ENCODE measurements at regions not wholly inside any gene's neighbourhood (a gene's known extent, or its start where the extent isn't known, plus 50 kb on each side); places are given as distances from the start of the nearest gene placed in this dataset.

DNA sequence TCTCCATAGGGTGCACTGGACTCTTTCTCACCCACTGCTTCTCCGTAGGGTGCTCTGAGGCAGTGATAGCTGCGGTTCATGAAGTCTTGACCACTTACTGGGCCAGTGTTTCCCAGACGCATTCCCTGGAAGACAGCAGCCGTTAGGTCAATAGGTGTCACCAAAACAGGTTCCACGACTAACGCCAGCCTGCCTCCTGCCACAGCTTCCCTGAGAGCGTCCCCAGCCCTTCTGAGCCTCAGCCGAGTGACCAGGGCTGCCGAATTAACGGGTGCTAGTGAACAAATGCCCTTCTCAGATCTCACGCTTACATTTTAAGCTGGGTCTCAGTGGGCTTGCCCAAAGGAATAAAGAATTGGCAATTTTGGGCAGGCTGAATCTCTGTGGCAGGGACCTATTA lies 188.7 kb upstream of the TNRC6C start:
- Histone ChIP-seq H3K27ac (no peak overlapping the region), H3K9me3 (no peaks in the 10 kb centered on the region), H3K36me3 (no peaks in the 10 kb centered on the region), H3K4me1 (peaks cover 0 to 7% (median 0%) of the 10 kb centered on the region in 4 donors), H3K4me3 (no peak overlapping the region), H3K27me3 (peaks cover 6% of the 10 kb centered on the region)
- in situ Hi-C loops (cut with MboI; ENCODE audit: low pct_ligation_motif_present in 1 of 4, low pct_unique_long_range_greater_than_20kb in 1 of 4, low sequenced_read_pairs in 3 of 4) (loop anchor here in 3 of 4 donors (5.0 to 10.0 kb wide), 2 partner anchors 245 to 248 kb away; no protein-coding TSS in a partner anchor), intact Hi-C loops (cut with DNase I; ENCODE audit: low total_unique reads) (no loop called here)
- TF ChIP-seq, protein P1, sequence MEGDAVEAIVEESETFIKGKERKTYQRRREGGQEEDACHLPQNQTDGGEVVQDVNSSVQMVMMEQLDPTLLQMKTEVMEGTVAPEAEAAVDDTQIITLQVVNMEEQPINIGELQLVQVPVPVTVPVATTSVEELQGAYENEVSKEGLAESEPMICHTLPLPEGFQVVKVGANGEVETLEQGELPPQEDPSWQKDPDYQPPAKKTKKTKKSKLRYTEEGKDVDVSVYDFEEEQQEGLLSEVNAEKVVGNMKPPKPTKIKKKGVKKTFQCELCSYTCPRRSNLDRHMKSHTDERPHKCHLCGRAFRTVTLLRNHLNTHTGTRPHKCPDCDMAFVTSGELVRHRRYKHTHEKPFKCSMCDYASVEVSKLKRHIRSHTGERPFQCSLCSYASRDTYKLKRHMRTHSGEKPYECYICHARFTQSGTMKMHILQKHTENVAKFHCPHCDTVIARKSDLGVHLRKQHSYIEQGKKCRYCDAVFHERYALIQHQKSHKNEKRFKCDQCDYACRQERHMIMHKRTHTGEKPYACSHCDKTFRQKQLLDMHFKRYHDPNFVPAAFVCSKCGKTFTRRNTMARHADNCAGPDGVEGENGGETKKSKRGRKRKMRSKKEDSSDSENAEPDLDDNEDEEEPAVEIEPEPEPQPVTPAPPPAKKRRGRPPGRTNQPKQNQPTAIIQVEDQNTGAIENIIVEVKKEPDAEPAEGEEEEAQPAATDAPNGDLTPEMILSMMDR (IDR thresholded peaks at IDR 0.05): no peak
- WGBS, 2 donors (ENCODE audit: low coverage in 1 of 2): 73 to 78% methylated on average over 6 to 11 of the region's 11 CpGs
- no peak for DNase-seq

DNA sequence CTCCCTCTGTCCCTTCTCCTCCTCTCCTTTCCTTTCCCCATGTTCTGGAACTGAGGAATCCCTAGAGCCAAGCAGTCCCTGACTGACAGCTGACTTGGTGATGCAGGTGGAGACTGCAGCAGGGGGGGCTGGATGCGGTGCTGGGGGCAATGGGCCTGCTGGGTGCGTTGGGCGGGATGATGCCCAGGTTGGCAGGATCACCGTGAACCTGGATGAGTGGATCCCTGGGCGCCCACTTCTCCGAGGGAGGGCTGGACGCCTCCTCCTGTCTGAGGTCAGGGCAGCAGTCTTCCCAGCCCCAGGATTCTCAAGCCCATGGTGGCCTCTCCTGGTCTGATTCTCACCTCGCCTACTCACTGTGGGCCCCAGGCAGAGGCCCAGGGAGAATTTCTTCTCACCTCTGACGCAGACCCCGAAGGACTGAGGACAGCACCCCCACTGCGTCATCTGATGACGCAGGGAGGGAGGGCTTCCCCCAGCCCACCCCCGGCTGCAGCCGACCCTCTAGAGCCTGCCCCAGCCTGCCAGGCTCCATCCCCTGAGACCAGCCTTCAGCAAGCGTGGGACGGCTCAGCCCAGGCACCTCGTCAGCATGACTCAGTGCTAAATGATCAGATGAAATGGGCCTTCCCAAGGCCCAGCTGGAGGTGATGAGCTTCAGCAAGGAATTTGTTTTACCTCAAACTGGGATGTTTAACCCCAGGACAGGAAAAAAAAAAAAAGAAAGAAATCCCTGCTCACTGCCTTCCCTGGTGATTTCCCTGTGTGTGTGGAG lies 188.0 kb upstream of the TNRC6C start:
- no peaks in the 10 kb centered on the region for H3K36me3 ChIP-seq
- no peaks in the 10 kb centered on the region for H3K9me3 ChIP-seq
- no peak overlapping the region for H3K4me3 ChIP-seq
- in situ Hi-C loops (cut with MboI; ENCODE audit: low pct_ligation_motif_present in 1 of 4, low pct_unique_long_range_greater_than_20kb in 1 of 4, low sequenced_read_pairs in 3 of 4) (loop anchor here in 2 of 4 donors (5.0 to 10.0 kb wide), 2 partner anchors 244 to 247 kb away; no protein-coding TSS in a partner anchor), intact Hi-C loops (cut with DNase I; ENCODE audit: low total_unique reads) (no loop called here)
- TF ChIP-seq, protein P1 (IDR thresholded peaks at IDR 0.05): no peak
- no peak for TF ChIP-seq EP300 (IDR thresholded peaks at IDR 0.05; ENCODE audit: low read depth)
- no peak overlapping the region for H3K27ac ChIP-seq
- H3K27me3 ChIP-seq: peaks cover 6% of the 10 kb centered on the region
- DNase-seq: no peak
- peaks cover 0 to 7% (median 0%) of the 10 kb centered on the region in 4 donors for H3K4me1 ChIP-seq
- WGBS, 2 donors (ENCODE audit: low coverage in 1 of 2): 92% methylated on average over 17 of the region's 17 CpGs; no CpG with 5 or more reads in 1 of the 2 donors

DNA sequence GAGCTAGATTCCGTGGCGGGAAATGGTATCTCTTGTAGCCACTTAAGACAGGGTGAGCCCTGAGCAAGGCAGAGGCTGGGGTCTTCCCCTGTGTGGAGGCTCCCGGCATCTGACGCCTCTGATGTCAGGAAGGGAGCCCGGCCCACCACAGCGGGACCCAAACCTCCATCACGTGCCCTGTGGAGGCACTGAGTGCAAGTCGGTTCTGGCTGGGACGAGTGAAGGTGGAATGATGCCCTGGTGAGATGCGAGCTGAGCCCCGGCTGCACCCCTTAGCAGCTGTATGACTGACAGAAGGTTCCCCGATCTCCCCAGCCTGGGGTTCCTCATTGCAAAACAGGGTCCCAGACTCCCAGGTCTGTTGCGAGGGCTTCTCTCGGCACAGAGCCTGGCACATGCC lies 187.4 kb upstream of the TNRC6C start:
- peaks cover 6% of the 10 kb centered on the region for H3K27me3 ChIP-seq
- no peak overlapping the region for H3K4me3 ChIP-seq
- peaks cover 0 to 7% (median 0%) of the 10 kb centered on the region in 4 donors for H3K4me1 ChIP-seq
- no peaks in the 10 kb centered on the region for H3K9me3 ChIP-seq
- in situ Hi-C loops (cut with MboI; ENCODE audit: low pct_ligation_motif_present in 1 of 4, low pct_unique_long_range_greater_than_20kb in 1 of 4, low sequenced_read_pairs in 3 of 4): loop anchor here in 2 of 4 donors (5.0 to 10.0 kb wide), 2 partner anchors 244 to 246 kb away; no protein-coding TSS in a partner anchor
- no peak for DNase-seq
- no peak overlapping the region for H3K27ac ChIP-seq
- no peaks in the 10 kb centered on the region for H3K36me3 ChIP-seq
- TF ChIP-seq POLR2A (IDR thresholded peaks at IDR 0.05) (no peak), POLR2AphosphoS5 (IDR thresholded peaks at IDR 0.05) (no peak), EP300 (IDR thresholded peaks at IDR 0.05; ENCODE audit: low read depth) (no peak)
- TF ChIP-seq, protein P1 (IDR thresholded peaks at IDR 0.05): no peak
- whole genome bisulfite sequencing, 2 donors (ENCODE audit: low coverage in 1 of 2): 85% methylated on average over 14 of the region's 14 CpGs; no CpG with 5 or more reads in 1 of the 2 donors
- intact Hi-C loops (cut with DNase I; ENCODE audit: low total_unique reads): no loop called here

DNA sequence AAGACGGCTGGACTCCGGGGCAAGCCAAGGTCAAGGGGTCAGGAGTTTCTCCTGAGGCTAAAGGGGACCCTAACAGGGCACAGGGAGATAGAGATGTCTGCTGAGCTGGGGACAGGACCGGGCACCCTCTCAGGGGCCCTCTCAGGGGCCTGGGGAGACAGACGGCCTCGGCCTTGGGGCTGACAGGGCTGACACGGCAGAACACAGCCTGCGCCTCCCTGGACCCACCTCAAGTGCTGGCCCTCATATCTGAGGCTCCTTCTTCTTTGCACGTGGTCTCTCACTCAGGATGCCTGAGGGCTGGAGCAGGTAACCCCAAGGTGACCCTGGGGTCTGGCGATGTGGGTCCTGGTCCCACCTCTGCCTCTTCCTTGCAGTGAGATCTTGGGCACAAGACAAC lies 186.9 kb upstream of the TNRC6C start:
- in situ Hi-C loops (cut with MboI; ENCODE audit: low pct_ligation_motif_present in 1 of 4, low pct_unique_long_range_greater_than_20kb in 1 of 4, low sequenced_read_pairs in 3 of 4): loop anchor here in 2 of 4 donors (5.0 to 10.0 kb wide), 2 partner anchors 243 to 246 kb away; no protein-coding TSS in a partner anchor
- DNase-seq: no peak
- peaks cover 6% of the 10 kb centered on the region for H3K27me3 ChIP-seq
- intact Hi-C loops (cut with DNase I; ENCODE audit: low total_unique reads): no loop called here
- H3K9me3 ChIP-seq: no peaks in the 10 kb centered on the region
- no peak overlapping the region for H3K27ac ChIP-seq
- TF ChIP-seq EP300 (IDR thresholded peaks at IDR 0.05; ENCODE audit: low read depth): no peak
- TF ChIP-seq, protein P1 (IDR thresholded peaks at IDR 0.05): no peak
- no peak for TF ChIP-seq POLR2A (IDR thresholded peaks at IDR 0.05)
- TF ChIP-seq POLR2AphosphoS5 (IDR thresholded peaks at IDR 0.05): no peak
- WGBS, 2 donors (ENCODE audit: low coverage in 1 of 2): 84% methylated on average over 9 of the region's 9 CpGs; no CpG with 5 or more reads in 1 of the 2 donors
- no peaks in the 10 kb centered on the region for H3K36me3 ChIP-seq
- H3K4me3 ChIP-seq: no peak overlapping the region
- peaks cover 0 to 7% (median 0%) of the 10 kb centered on the region in 4 donors for H3K4me1 ChIP-seq

Data from transverse colon (tissue), 4 donors.